Endothelial cell of umbilical vein (primary cell): ENCODE measurements at regions not wholly inside any gene's neighbourhood (a gene's known extent, or its start where the extent isn't known, plus 50 kb on each side); places are given as distances from the start of the nearest gene placed in this dataset.

Experiments used
- BruUV-seq: library from RNA; stranded (reverse); fragments of 400-500 nt; replicated peaks from 2 replicates; lab custom pipeline; 2021; lab: Mats Ljungman, UMichigan
- CTCF ChIA-PET: fragments of 300-600, 350-600 bp; sonication (Branson Sonifier 250); formaldehyde crosslinking; loops from one replicate; lab custom pipeline; 2021; ENCODE audit warnings: antibody characterized with exemption, inconsistent platforms; lab: Charles Lee
- POLR2A ChIA-PET: fragments of 300-600, 350-600 bp; sonication (Branson Sonifier 250); formaldehyde crosslinking; loops from one replicate; lab custom pipeline; 2021; ENCODE audit warnings: antibody characterized with exemption, inconsistent platforms; lab: Charles Lee
- DNase-seq: peaks from one replicate; pipeline ENCODE4 v3.0.0-alpha.2; 2011; ENCODE audit warnings: low read depth, low spot score
- FAIRE-seq: peaks from 2 replicates; lab custom pipeline; 2011; peaks lifted over from hg19 to GRCh38; lab: Jason Lieb, UNC
- H2AFZ ChIP-seq: 2 replicates; pipeline ENCODE4 v1.6.0; 2012; ENCODE audit warnings: low read depth, low read length, control low read depth, inconsistent platforms
- H3K27ac ChIP-seq: 2 replicates; pipeline ENCODE4 v1.5.1; 2011; ENCODE audit warnings: low read depth, mild to moderate bottlenecking, control low read depth, low read length, moderate library complexity; ENCODE audit not compliant: insufficient read depth
- H3K27me3 ChIP-seq, 2 experiments: 2 replicates each; pipeline versions ENCODE4 v1.6.0 to v1.6.1; 2011; ENCODE audit warnings: low read length in 2 of 2, mixed read lengths in 1 of 2; ENCODE audit not compliant: control insufficient read depth in 2 of 2, insufficient read depth in 2 of 2
- H3K36me3 ChIP-seq, 2 experiments: 2 replicates in 1 of 2; 3 replicates in 1 of 2; pipeline ENCODE4 v1.5.1; 2011; ENCODE audit warnings: low read length in 2 of 2, mild to moderate bottlenecking in 1 of 2, moderate library complexity in 1 of 2; ENCODE audit not compliant: control insufficient read depth in 2 of 2, insufficient read depth in 2 of 2; ENCODE audit errors: extremely low read depth in 1 of 2
- H3K4me1 ChIP-seq: 3 replicates; pipeline ENCODE4 v1.5.1; 2011; ENCODE audit warnings: mild to moderate bottlenecking, low read length; ENCODE audit not compliant: control insufficient read depth, insufficient read depth; ENCODE audit errors: extremely low read depth
- H3K4me2 ChIP-seq: 2 replicates; pipeline ENCODE4 v1.6.1; 2011; ENCODE audit warnings: low read length, control low read depth, mixed read lengths; ENCODE audit not compliant: insufficient read depth
- H3K4me3 ChIP-seq, 3 experiments: fragments of 200-600 bp in 1 of 3; sonication (generic), shearing (Covaris generic) in 1 of 3; replicated peaks in 1 of 3; 2 replicates each; pipeline ENCODE4 v1.5.1; 2011 to 2016; ENCODE audit warnings: control low read depth in 3 of 3, low read length in 3 of 3, mild to moderate bottlenecking in 2 of 3, inconsistent platforms in 1 of 3, low read depth in 1 of 3, moderate library complexity in 1 of 3; ENCODE audit not compliant: insufficient read depth in 1 of 3
- H3K79me2 ChIP-seq: 2 replicates; pipeline ENCODE4 v1.6.0; 2012; ENCODE audit warnings: low read length, inconsistent platforms; ENCODE audit not compliant: control insufficient read depth, insufficient read depth
- H3K9ac ChIP-seq: replicated peaks from 2 replicates; pipeline ENCODE3; 2011; ENCODE audit warnings: low read length, control low read depth; ENCODE audit not compliant: insufficient read depth; ENCODE audit errors: extremely low read depth
- H3K9me1 ChIP-seq: replicated peaks from 3 replicates; pipeline ENCODE4 v1.6.0; 2011; ENCODE audit warnings: mild to moderate bottlenecking, low read length; ENCODE audit not compliant: control insufficient read depth, insufficient read depth; ENCODE audit errors: extremely low read depth
- H3K9me3 ChIP-seq: replicated peaks from 2 replicates; pipeline ENCODE4 v1.5.1; 2012; ENCODE audit warnings: low read length, inconsistent platforms; ENCODE audit not compliant: control insufficient read depth, insufficient read depth
- H4K20me1 ChIP-seq: replicated peaks from 2 replicates; pipeline ENCODE3; 2011; ENCODE audit warnings: mild to moderate bottlenecking, low read length; ENCODE audit not compliant: control insufficient read depth, insufficient read depth; ENCODE audit errors: extremely low read depth
- EZH2 ChIP-seq: IDR thresholded peaks from 2 replicates; pipeline ENCODE4 v1.6.1; 2012; ENCODE audit warnings: borderline replicate concordance, low read depth, mild to moderate bottlenecking, moderate library complexity, low read length, inconsistent platforms; ENCODE audit not compliant: severe bottlenecking
- FOS ChIP-seq: IDR thresholded peaks from 2 replicates; pipeline ENCODE4 v1.6.1; 2011; ENCODE audit warnings: mild to moderate bottlenecking, low read length, moderate library complexity, borderline replicate concordance; ENCODE audit not compliant: insufficient read depth
- GATA2 ChIP-seq: IDR thresholded peaks from 2 replicates; pipeline ENCODE4 v1.7.0; 2011; ENCODE audit warnings: low read depth, mild to moderate bottlenecking, moderate library complexity, mixed read lengths, low read length; ENCODE audit not compliant: insufficient read length, insufficient read depth
- JUN ChIP-seq: IDR thresholded peaks from 2 replicates; pipeline ENCODE4 v1.6.1; 2011; ENCODE audit warnings: borderline replicate concordance, low read depth; ENCODE audit not compliant: insufficient read length, insufficient read depth
- MAX ChIP-seq: IDR thresholded peaks from 2 replicates; pipeline ENCODE4 v1.6.1; 2011; ENCODE audit not compliant: insufficient read depth, insufficient read length
- MYC ChIP-seq: IDR thresholded peaks from one replicate; pipeline ENCODE4 v1.6.1; 2011; ENCODE audit warnings: mild to moderate bottlenecking, low read depth, low read length
- POLR2A ChIP-seq: IDR thresholded peaks from 2 replicates; pipeline ENCODE4 v1.6.1; 2012; ENCODE audit warnings: low read depth, mild to moderate bottlenecking, control low read depth, low read length
- POLR2AphosphoS5 ChIP-seq: IDR thresholded peaks from 2 replicates; pipeline ENCODE4 v1.6.1; 2012; ENCODE audit warnings: low read depth, mild to moderate bottlenecking, control low read depth, low read length, moderate library complexity; ENCODE audit not compliant: insufficient read depth
- dilution Hi-C: fragments of 300-500 bp; cut with MboI; formaldehyde crosslinking; loops from one replicate; pipeline ENCODE4 v1.15.0; 2019; ENCODE audit warnings: low sequenced_read_pairs; ENCODE audit not compliant: extremely low pct_ligation_motif_present
- intact Hi-C: fragments of 100-400 bp; cut with micrococcal nuclease; formaldehyde crosslinking; loops from one replicate; pipeline ENCODE4 v1.10.0; 2022
- TF ChIP-seq, protein P1 (sequence below), 2 donors: IDR thresholded peaks; 1 replicate in 1 of 2; 2 replicates in 1 of 2; pipeline ENCODE4 v1.5.1; 2011; ENCODE audit warnings: low read length in 2 of 2, mild to moderate bottlenecking in 2 of 2, moderate library complexity in 2 of 2, control low read depth in 1 of 2, inconsistent platforms in 1 of 2, low read depth in 1 of 2; ENCODE audit not compliant: insufficient read depth in 1 of 2; ENCODE audit errors: extremely low read depth in 1 of 2

GRCh38 chr4:157781361-157781760 lies 391.5 kb downstream of the GASK1B start:
- no peak overlapping the region for H3K4me2 ChIP-seq
- ChIA-PET CTCF (no interaction called here), POLR2A (no interaction called here)
- no peaks in the 10 kb centered on the region for H4K20me1 ChIP-seq
- no peak for TF ChIP-seq POLR2A
- no peak overlapping the region for H3K27ac ChIP-seq
- H3K9me3 ChIP-seq, result no peaks in the 10 kb centered on the region
- H3K79me2 ChIP-seq, result no peaks in the 10 kb centered on the region
- H3K4me1 ChIP-seq, result no peaks in the 10 kb centered on the region
- intact Hi-C loops, result no loop called here
- H3K27me3 ChIP-seq, result no peaks in the 10 kb centered on the region
- H3K36me3 ChIP-seq, result no peaks in the 10 kb centered on the region
- no peak for FAIRE-seq
- H3K9me1 ChIP-seq, result no peaks in the 10 kb centered on the region
- no peak overlapping the region for H2AFZ ChIP-seq
- no peak for DNase-seq
- BruUV-seq, result no TSS peak
- H3K9ac ChIP-seq, result no peak overlapping the region
- dilution Hi-C loops, result no loop called here
- no peak overlapping the region for H3K4me3 ChIP-seq

- H3K9me1 ChIP-seq, result no peaks in the 10 kb centered on the region
- no peaks in the 10 kb centered on the region for H3K79me2 ChIP-seq
- intact Hi-C loops (no loop called here), dilution Hi-C loops (no loop called here)
- no peaks in the 10 kb centered on the region for H3K9me3 ChIP-seq
- no TSS peak for BruUV-seq
- H3K27me3 ChIP-seq, result no peaks in the 10 kb centered on the region
- no peak overlapping the region for H3K9ac ChIP-seq
- no peaks in the 10 kb centered on the region for H3K36me3 ChIP-seq
- TF ChIP-seq POLR2A (no peak), POLR2AphosphoS5 (no peak), JUN (no peak), EZH2 (no peak), MAX (no peak), MYC (no peak), GATA2 (no peak), FOS (no peak)
- TF ChIP-seq, protein P1, sequence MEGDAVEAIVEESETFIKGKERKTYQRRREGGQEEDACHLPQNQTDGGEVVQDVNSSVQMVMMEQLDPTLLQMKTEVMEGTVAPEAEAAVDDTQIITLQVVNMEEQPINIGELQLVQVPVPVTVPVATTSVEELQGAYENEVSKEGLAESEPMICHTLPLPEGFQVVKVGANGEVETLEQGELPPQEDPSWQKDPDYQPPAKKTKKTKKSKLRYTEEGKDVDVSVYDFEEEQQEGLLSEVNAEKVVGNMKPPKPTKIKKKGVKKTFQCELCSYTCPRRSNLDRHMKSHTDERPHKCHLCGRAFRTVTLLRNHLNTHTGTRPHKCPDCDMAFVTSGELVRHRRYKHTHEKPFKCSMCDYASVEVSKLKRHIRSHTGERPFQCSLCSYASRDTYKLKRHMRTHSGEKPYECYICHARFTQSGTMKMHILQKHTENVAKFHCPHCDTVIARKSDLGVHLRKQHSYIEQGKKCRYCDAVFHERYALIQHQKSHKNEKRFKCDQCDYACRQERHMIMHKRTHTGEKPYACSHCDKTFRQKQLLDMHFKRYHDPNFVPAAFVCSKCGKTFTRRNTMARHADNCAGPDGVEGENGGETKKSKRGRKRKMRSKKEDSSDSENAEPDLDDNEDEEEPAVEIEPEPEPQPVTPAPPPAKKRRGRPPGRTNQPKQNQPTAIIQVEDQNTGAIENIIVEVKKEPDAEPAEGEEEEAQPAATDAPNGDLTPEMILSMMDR (IDR thresholded peaks at IDR 0.05; ENCODE audit: extremely low read depth in 1 of 2, insufficient read depth in 1 of 2, low read depth in 1 of 2, low read length in 2 of 2), result no peak
- CTCF ChIA-PET, result no interaction called here
- H3K4me2 ChIP-seq, result no peak overlapping the region
- POLR2A ChIA-PET, result no interaction called here
- DNase-seq (no peak), FAIRE-seq (no peak)
- H3K4me1 ChIP-seq, result no peaks in the 10 kb centered on the region
- no peak overlapping the region for H3K4me3 ChIP-seq
- no peak overlapping the region for H2AFZ ChIP-seq
- H3K27ac ChIP-seq, result no peak overlapping the region
- no peaks in the 10 kb centered on the region for H4K20me1 ChIP-seq
Observed at GRCh38 chr4:157779081-157779480, 393.7 kb downstream of the GASK1B start.
